ENCODE measurements at regions not wholly inside any gene's neighbourhood (a gene's known extent, or its start where the extent isn't known, plus 50 kb on each side); places are given as distances from the start of the nearest gene placed in this dataset.

DNA sequence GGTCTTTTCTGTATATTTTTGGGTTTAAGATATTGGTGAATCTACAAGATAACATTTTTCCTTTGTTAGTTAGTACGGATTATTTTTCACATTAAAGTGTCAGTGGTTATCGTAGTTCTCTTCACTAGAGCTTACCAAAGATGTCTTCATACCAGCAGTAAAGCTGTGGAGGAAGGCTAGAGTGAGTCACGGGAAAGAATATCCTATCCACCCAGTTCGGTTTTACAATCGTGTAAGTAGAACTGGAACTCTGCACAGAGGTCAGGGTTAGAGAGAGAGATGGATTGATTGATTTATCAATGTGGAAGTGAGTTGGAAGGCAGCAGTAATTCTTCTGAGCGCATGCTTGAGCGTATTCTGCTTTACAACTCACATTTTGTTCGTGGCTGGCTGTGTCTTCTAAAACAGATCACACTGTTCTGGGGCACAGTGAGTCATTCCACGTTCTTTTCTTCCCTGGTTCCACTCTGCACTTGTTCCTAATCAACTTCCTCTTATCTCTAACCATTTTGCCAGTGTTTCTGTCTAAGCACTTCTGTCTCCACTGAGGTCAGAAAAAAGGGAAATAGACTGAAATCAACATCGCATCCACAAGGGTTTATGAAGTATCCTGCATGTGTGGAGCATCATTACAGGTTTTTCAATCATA is 86.5 kb upstream of the ARRDC3 start:
- TF ChIP-seq, protein P1, sequence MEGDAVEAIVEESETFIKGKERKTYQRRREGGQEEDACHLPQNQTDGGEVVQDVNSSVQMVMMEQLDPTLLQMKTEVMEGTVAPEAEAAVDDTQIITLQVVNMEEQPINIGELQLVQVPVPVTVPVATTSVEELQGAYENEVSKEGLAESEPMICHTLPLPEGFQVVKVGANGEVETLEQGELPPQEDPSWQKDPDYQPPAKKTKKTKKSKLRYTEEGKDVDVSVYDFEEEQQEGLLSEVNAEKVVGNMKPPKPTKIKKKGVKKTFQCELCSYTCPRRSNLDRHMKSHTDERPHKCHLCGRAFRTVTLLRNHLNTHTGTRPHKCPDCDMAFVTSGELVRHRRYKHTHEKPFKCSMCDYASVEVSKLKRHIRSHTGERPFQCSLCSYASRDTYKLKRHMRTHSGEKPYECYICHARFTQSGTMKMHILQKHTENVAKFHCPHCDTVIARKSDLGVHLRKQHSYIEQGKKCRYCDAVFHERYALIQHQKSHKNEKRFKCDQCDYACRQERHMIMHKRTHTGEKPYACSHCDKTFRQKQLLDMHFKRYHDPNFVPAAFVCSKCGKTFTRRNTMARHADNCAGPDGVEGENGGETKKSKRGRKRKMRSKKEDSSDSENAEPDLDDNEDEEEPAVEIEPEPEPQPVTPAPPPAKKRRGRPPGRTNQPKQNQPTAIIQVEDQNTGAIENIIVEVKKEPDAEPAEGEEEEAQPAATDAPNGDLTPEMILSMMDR (IDR thresholded peaks at IDR 0.05) = no peak
- no peak for TF ChIP-seq EZH2 (IDR thresholded peaks at IDR 0.05; ENCODE audit: borderline replicate concordance, insufficient read depth, low read depth, low read length, poor library complexity, severe bottlenecking)

Measured in B cell (primary cell).